ENCODE measurements at regions not wholly inside any gene's neighbourhood (a gene's known extent, or its start where the extent isn't known, plus 50 kb on each side); places are given as distances from the start of the nearest gene placed in this dataset.
"Not testable (repeated sequence)": the region's sequence is repeated elsewhere in the genome, so short reads cannot be mapped to it uniquely, and the experiment has no call there.

GRCh38 chr15:20025040-20025439 lies 516.6 kb downstream of the GOLGA6L6 start:
- H3K36me3 ChIP-seq; DNase-seq; intact Hi-C loops (cut with DNase I; ENCODE audit: low total_unique reads): not testable (repeated sequence)

GRCh38 chr15:20022349-20022748 lies 519.3 kb downstream of the GOLGA6L6 start:
- H3K36me3 ChIP-seq; H3K4me3 ChIP-seq; H3K27ac ChIP-seq; H3K27me3 ChIP-seq; intact Hi-C loops (cut with DNase I; ENCODE audit: low total_unique reads); H3K4me1 ChIP-seq; H3K9me3 ChIP-seq; DNase-seq: not testable (repeated sequence)

More at GRCh38 chr15:20025040-20025439, 516.6 kb downstream of the GOLGA6L6 start:
- H3K4me1 ChIP-seq, H3K27ac ChIP-seq, H3K9me3 ChIP-seq, H3K27me3 ChIP-seq, H3K4me3 ChIP-seq: not testable (repeated sequence)

DNA sequence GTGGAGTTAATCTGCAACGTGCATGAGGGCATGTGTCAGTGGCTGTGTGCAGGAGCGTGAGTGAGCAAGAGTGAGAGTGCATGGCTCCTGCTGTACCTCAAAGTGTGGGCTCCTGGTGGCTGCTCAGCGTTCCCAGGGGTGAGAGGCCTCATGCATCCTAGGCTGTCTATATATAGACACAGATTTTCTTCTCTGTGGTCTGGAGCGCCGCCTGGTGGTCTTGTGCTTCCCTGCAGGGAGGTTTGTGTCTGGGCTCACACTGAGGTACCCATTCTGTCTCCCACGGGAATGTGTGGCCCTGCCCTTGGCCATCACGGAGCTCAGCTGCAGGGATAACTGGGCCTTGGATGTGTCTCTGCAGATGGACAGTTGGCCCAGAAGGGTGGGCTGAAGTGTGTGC lies 520.2 kb downstream of the GOLGA6L6 start:
- H3K36me3 ChIP-seq; intact Hi-C loops (cut with DNase I; ENCODE audit: low total_unique reads); H3K4me3 ChIP-seq; H3K9me3 ChIP-seq; H3K27me3 ChIP-seq; DNase-seq; H3K4me1 ChIP-seq; H3K27ac ChIP-seq: not testable (repeated sequence)

DNA sequence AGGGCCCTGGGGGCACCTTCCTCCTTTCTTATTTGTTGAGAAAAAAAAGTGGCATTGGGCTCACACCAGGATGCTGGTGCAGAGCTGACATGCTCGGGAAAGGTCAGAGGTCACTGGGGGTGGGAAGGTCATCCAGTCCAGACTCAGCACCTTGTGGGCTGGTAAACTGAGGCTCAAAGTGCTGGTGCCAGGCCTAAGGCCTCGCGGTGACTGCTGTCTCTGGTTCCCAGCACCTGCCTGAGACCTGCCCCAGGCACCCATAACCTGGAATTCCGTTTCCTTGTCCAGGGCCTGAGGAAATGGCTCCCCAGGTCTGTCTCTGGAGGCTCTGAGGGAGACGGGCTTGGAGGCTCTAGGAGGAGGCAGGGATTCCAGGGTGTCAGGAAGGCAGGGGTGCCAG lies 521.0 kb downstream of the GOLGA6L6 start:
- intact Hi-C loops (cut with DNase I; ENCODE audit: low total_unique reads); DNase-seq; H3K27ac ChIP-seq; H3K9me3 ChIP-seq; H3K36me3 ChIP-seq; H3K4me3 ChIP-seq; H3K4me1 ChIP-seq; H3K27me3 ChIP-seq: not testable (repeated sequence)

- DNase-seq; H3K36me3 ChIP-seq; intact Hi-C loops (cut with DNase I; ENCODE audit: low total_unique reads); H3K4me3 ChIP-seq; H3K27me3 ChIP-seq; H3K27ac ChIP-seq; H3K9me3 ChIP-seq; H3K4me1 ChIP-seq: not testable (repeated sequence)
Measured at GRCh38 chr15:20019758-20020157, 521.8 kb downstream of the GOLGA6L6 start.

DNA sequence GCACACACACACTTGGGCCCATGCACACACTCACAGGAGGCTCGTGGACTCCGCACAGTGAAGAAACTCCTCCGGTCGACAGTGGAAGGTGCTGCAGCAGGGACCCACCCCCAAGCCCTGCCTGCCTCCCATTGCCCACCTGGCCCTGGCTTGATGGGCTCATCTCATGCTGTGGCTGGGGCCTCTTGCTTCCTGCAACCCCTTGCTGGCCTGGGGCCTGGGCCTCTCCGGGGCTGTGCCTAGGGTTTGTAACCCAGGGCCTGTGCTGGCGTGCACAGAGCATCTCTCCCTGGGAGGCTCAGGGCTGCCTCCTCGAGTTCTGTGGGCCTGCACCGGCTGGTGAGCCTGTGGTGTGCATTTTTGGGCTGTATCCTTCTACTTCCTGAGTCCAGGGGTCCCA lies 524.0 kb downstream of the GOLGA6L6 start:
- DNase-seq; H3K36me3 ChIP-seq; H3K4me1 ChIP-seq; intact Hi-C loops (cut with DNase I; ENCODE audit: low total_unique reads); H3K9me3 ChIP-seq; H3K27me3 ChIP-seq; H3K4me3 ChIP-seq; H3K27ac ChIP-seq: not testable (repeated sequence)

- H3K27ac ChIP-seq; DNase-seq; H3K27me3 ChIP-seq; H3K4me3 ChIP-seq; H3K36me3 ChIP-seq; H3K9me3 ChIP-seq; intact Hi-C loops (cut with DNase I; ENCODE audit: low total_unique reads); H3K4me1 ChIP-seq: not testable (repeated sequence)
Measured at GRCh38 chr15:20016941-20017340, 524.7 kb downstream of the GOLGA6L6 start.

- intact Hi-C loops (cut with DNase I; ENCODE audit: low total_unique reads); H3K9me3 ChIP-seq; H3K27me3 ChIP-seq; H3K4me1 ChIP-seq; H3K27ac ChIP-seq; DNase-seq; H3K36me3 ChIP-seq; H3K4me3 ChIP-seq: not testable (repeated sequence)
Measured at GRCh38 chr15:20012837-20013236, 528.8 kb downstream of the GOLGA6L6 start.

- H3K4me3 ChIP-seq; H3K36me3 ChIP-seq; H3K27ac ChIP-seq; H3K4me1 ChIP-seq; intact Hi-C loops (cut with DNase I; ENCODE audit: low total_unique reads); DNase-seq; H3K27me3 ChIP-seq; H3K9me3 ChIP-seq: not testable (repeated sequence)
Measured at GRCh38 chr15:20010759-20011158, 530.8 kb downstream of the GOLGA6L6 start.

DNA sequence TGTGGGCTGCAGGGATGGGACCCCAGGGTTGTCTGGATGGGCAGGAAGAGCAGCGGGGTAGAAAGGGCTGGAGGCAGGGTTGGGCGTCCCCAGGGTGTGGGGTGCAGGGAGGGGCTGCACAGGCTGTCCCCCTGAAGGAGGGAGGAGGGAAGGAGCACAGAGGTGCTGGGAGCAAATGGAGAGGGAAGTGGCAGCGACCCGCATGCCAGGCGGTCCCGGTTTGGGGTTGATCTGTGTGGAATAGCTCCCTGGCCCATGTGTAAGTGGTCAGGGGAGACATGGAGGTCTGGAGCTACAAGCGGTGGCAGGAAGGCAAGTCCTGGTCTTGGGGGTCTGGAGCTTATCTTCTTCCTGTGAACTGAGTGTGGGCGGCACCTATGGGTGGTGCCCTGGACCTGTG lies 532.0 kb downstream of the GOLGA6L6 start:
- H3K36me3 ChIP-seq; intact Hi-C loops (cut with DNase I; ENCODE audit: low total_unique reads); DNase-seq; H3K4me3 ChIP-seq; H3K4me1 ChIP-seq; H3K9me3 ChIP-seq; H3K27me3 ChIP-seq; H3K27ac ChIP-seq: not testable (repeated sequence)

GRCh38 chr15:20007338-20007737 lies 534.3 kb downstream of the GOLGA6L6 start:
- DNase-seq; H3K27me3 ChIP-seq; intact Hi-C loops (cut with DNase I; ENCODE audit: low total_unique reads): not testable (repeated sequence)

GRCh38 chr15:20003471-20003870 lies 538.1 kb downstream of the GOLGA6L6 start:
- H3K9me3 ChIP-seq; H3K36me3 ChIP-seq; H3K4me3 ChIP-seq; DNase-seq; intact Hi-C loops (cut with DNase I; ENCODE audit: low total_unique reads); H3K4me1 ChIP-seq; H3K27ac ChIP-seq; H3K27me3 ChIP-seq: not testable (repeated sequence)

More at GRCh38 chr15:20007338-20007737, 534.3 kb downstream of the GOLGA6L6 start:
- H3K27ac ChIP-seq, H3K4me3 ChIP-seq, H3K4me1 ChIP-seq, H3K9me3 ChIP-seq, H3K36me3 ChIP-seq: not testable (repeated sequence)

- H3K4me1 ChIP-seq; H3K27me3 ChIP-seq; intact Hi-C loops (cut with DNase I; ENCODE audit: low total_unique reads); H3K9me3 ChIP-seq; H3K27ac ChIP-seq; DNase-seq; H3K4me3 ChIP-seq; H3K36me3 ChIP-seq: not testable (repeated sequence)
Measured at GRCh38 chr15:20002560-20002959, 539.0 kb downstream of the GOLGA6L6 start.

DNA sequence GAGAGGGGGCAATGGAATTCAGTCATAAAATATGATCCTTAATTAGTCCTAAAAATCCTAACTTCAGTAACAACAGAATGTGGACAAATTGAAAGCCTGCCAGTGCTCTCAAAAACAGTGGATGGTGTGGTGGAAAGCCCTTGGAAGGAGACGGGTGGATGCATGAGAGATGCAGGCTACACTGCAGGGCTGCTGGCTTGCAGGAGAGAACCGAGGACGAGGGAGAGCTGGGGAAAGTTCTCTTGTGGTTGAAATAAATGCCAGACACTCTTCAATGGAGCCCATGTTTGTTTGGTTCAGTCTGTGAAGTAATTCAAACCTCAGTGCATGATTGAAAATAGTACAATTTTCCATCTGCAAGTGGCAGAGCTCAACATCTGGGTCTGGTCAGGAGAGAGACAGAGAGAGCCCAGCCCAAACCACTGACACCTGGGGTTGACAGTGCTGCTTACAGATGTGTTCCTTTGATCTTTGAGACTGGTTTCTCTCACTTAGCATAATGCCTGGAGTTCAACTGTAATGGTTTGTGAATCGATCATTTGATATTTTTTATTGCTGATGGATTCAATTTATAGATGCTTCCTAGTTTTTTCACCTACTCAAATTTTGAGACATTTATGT lies 544.9 kb downstream of the GOLGA6L6 start:
- H3K27ac ChIP-seq; H3K4me3 ChIP-seq; DNase-seq; H3K36me3 ChIP-seq; H3K4me1 ChIP-seq; H3K27me3 ChIP-seq; H3K9me3 ChIP-seq; intact Hi-C loops (cut with DNase I; ENCODE audit: low total_unique reads): not testable (repeated sequence)

GRCh38 chr15:19995296-19995695 lies 546.3 kb downstream of the GOLGA6L6 start:
- intact Hi-C loops (cut with DNase I; ENCODE audit: low total_unique reads), result not testable (repeated sequence)

More at GRCh38 chr15:19995296-19995695, 546.3 kb downstream of the GOLGA6L6 start:
- not testable (repeated sequence) for H3K4me3 ChIP-seq, H3K36me3 ChIP-seq, H3K27ac ChIP-seq, DNase-seq, H3K4me1 ChIP-seq, H3K27me3 ChIP-seq, H3K9me3 ChIP-seq

Data from tibial artery (tissue), 4 donors.